HEK293T (cell line): ENCODE measurements at regions not wholly inside any gene's neighbourhood (a gene's known extent, or its start where the extent isn't known, plus 50 kb on each side); places are given as distances from the start of the nearest gene placed in this dataset.

Experiments used
- CTCF ChIA-PET: fragments of 350-600 bp; formaldehyde crosslinking; extraction: SDS; loops from one replicate; lab custom pipeline; 2021; ENCODE audit warnings: antibody characterized with exemption, inconsistent platforms; lab: Yijun Ruan, JAX
- POLR2A ChIA-PET: fragments of 350-600 bp; formaldehyde crosslinking; extraction: SDS; loops from one replicate; lab custom pipeline; 2020; ENCODE audit warnings: antibody characterized with exemption, inconsistent platforms; lab: Yijun Ruan, JAX
- DNase-seq: peaks from one replicate; pipeline ENCODE4 v3.0.0; 2012; ENCODE audit warnings: mixed read lengths; ENCODE audit errors: extremely low spot score
- ARNT ChIP-seq: fragments of 450-650 bp; IDR thresholded peaks from 2 replicates; pipeline ENCODE4 v1.6.1; 2017; ENCODE audit warnings: mild to moderate bottlenecking
- BHLHE40 ChIP-seq: fragments of 450-650 bp; IDR thresholded peaks from 2 replicates; pipeline ENCODE4 v1.6.1; 2016; ENCODE audit warnings: mild to moderate bottlenecking, moderate library complexity, borderline replicate concordance
- CTBP1 ChIP-seq: fragments of 450-650 bp; IDR thresholded peaks from 2 replicates; pipeline ENCODE4 v1.6.1; 2016; ENCODE audit warnings: borderline replicate concordance
- ELF4 ChIP-seq: fragments of 450-650 bp; IDR thresholded peaks from 2 replicates; pipeline ENCODE4 v1.6.1; 2017; ENCODE audit warnings: antibody characterized with exemption
- FOXA1 ChIP-seq: fragments of 450-650 bp; IDR thresholded peaks from 2 replicates; pipeline ENCODE4 v1.6.1; 2016; ENCODE audit warnings: mild to moderate bottlenecking
- FOXK2 ChIP-seq: fragments of 450-650 bp; IDR thresholded peaks from 2 replicates; pipeline ENCODE4 v1.6.1; 2016; ENCODE audit warnings: mild to moderate bottlenecking
- FOXM1 ChIP-seq: fragments of 450-650 bp; IDR thresholded peaks from 2 replicates; pipeline ENCODE4 v1.6.1; 2017; ENCODE audit warnings: mild to moderate bottlenecking, borderline replicate concordance
- HDGF ChIP-seq: fragments of 450-650 bp; IDR thresholded peaks from 2 replicates; pipeline ENCODE4 v1.6.1; 2017; ENCODE audit warnings: antibody characterized with exemption, borderline replicate concordance
- L3MBTL2 ChIP-seq: fragments of 450-650 bp; conservative IDR thresholded peaks from 2 replicates; pipeline ENCODE4 v1.6.1; 2016; ENCODE audit warnings: mild to moderate bottlenecking
- LEF1 ChIP-seq: fragments of 450-650 bp; IDR thresholded peaks from 2 replicates; pipeline ENCODE4 v1.6.1; 2017; ENCODE audit warnings: mild to moderate bottlenecking, borderline replicate concordance
- NFRKB ChIP-seq: fragments of 450-650 bp; IDR thresholded peaks from 2 replicates; pipeline ENCODE4 v1.6.1; 2016; ENCODE audit warnings: mild to moderate bottlenecking, moderate library complexity
- PKNOX1 ChIP-seq: fragments of 450-650 bp; IDR thresholded peaks from 2 replicates; pipeline ENCODE4 v1.6.1; 2016
- SP1 ChIP-seq: fragments of 450-650 bp; IDR thresholded peaks from 2 replicates; pipeline ENCODE4 v1.6.1; 2017
- SUZ12 ChIP-seq: fragments of 450-650 bp; IDR thresholded peaks from 2 replicates; pipeline ENCODE4 v1.6.1; 2016; ENCODE audit warnings: mild to moderate bottlenecking
- TARDBP ChIP-seq: fragments of 450-650 bp; IDR thresholded peaks from 2 replicates; pipeline ENCODE4 v1.6.1; 2016
- ZNF384 ChIP-seq: fragments of 450-650 bp; IDR thresholded peaks from 2 replicates; pipeline ENCODE4 v1.6.1; 2016

- CTCF ChIA-PET: interaction anchor here (0.6 kb wide), 1 partner anchor 1300 kb away, joined by 3 read pairs; no protein-coding TSS in a partner anchor
- DNase-seq: no peak
- POLR2A ChIA-PET: no interaction called here
- TF ChIP-seq SUZ12 (no peak), FOXA1 (no peak), CTBP1 (no peak), ZNF384 (no peak), ELF4 (no peak), SP1 (no peak), LEF1 (no peak), HDGF (no peak), L3MBTL2 (no peak), ARNT (no peak)
Observed at GRCh38 chr18:28904789-28905364, 727.9 kb upstream of the CDH2 start.

GRCh38 chr18:28903306-28903705 lies 726.4 kb upstream of the CDH2 start:
- CTCF ChIA-PET: no interaction called here
- DNase-seq: no peak
- TF ChIP-seq SP1 (no peak), ELF4 (no peak), HDGF (no peak), ZNF384 (no peak), NFRKB (no peak), L3MBTL2 (no peak), FOXA1 (no peak), PKNOX1 (no peak), ARNT (no peak), TARDBP (no peak), SUZ12 (no peak)
- POLR2A ChIA-PET: no interaction called here

GRCh38 chr18:28890791-28891190 lies 713.9 kb upstream of the CDH2 start:
- CTCF ChIA-PET: no interaction called here
- POLR2A ChIA-PET: no interaction called here
- TF ChIP-seq FOXA1 (no peak), ELF4 (no peak)
- no peak for DNase-seq

GRCh38 chr18:28884304-28884703 lies 707.4 kb upstream of the CDH2 start:
- DNase-seq: no peak
- POLR2A ChIA-PET: no interaction called here
- no peak for TF ChIP-seq HDGF
- no peak for TF ChIP-seq FOXK2
- no peak for TF ChIP-seq ELF4
- TF ChIP-seq CTBP1: no peak
- no peak for TF ChIP-seq LEF1
- TF ChIP-seq FOXM1: no peak
- TF ChIP-seq TARDBP: no peak
- TF ChIP-seq SUZ12: no peak
- TF ChIP-seq FOXA1: no peak
- TF ChIP-seq SP1: no peak
- TF ChIP-seq ZNF384: no peak
- TF ChIP-seq NFRKB: no peak
- TF ChIP-seq L3MBTL2: no peak
- TF ChIP-seq ARNT: no peak
- no peak for TF ChIP-seq PKNOX1
- TF ChIP-seq BHLHE40: no peak
- CTCF ChIA-PET: no interaction called here

- DNase-seq: no peak
- ChIA-PET CTCF (no interaction called here), POLR2A (no interaction called here)
- TF ChIP-seq ZNF384: no peak
- no peak for TF ChIP-seq CTBP1
- no peak for TF ChIP-seq LEF1
- no peak for TF ChIP-seq FOXK2
- no peak for TF ChIP-seq ELF4
- TF ChIP-seq SP1: no peak
- TF ChIP-seq HDGF: no peak
Observed at GRCh38 chr18:28880856-28881255, 703.9 kb upstream of the CDH2 start.

- CTCF ChIA-PET: interaction anchor here (0.6 kb wide), 1 partner anchor 41 kb away, joined by 3 read pairs; no protein-coding TSS in a partner anchor
- no peak for DNase-seq
- POLR2A ChIA-PET: no interaction called here
- no peak for TF ChIP-seq SP1
- no peak for TF ChIP-seq HDGF
- no peak for TF ChIP-seq NFRKB
- no peak for TF ChIP-seq ZNF384
- no peak for TF ChIP-seq FOXK2
- TF ChIP-seq FOXA1: no peak
- TF ChIP-seq PKNOX1: no peak
Observed at GRCh38 chr18:28875059-28875458, 698.1 kb upstream of the CDH2 start.

- ChIA-PET POLR2A (no interaction called here), CTCF (no interaction called here)
- no peak for DNase-seq
- TF ChIP-seq NFRKB: no peak
- no peak for TF ChIP-seq FOXK2
- no peak for TF ChIP-seq CTBP1
- no peak for TF ChIP-seq L3MBTL2
- no peak for TF ChIP-seq HDGF
- no peak for TF ChIP-seq TARDBP
- no peak for TF ChIP-seq ZNF384
- TF ChIP-seq SUZ12: no peak
- no peak for TF ChIP-seq FOXM1
Observed at GRCh38 chr18:28863396-28863795, 686.5 kb upstream of the CDH2 start.
